Type B pancreatic cell (in vitro differentiated cells): ENCODE measurements at regions not wholly inside any gene's neighbourhood (a gene's known extent, or its start where the extent isn't known, plus 50 kb on each side); places are given as distances from the start of the nearest gene placed in this dataset.

ENCODE experiments used
- DNase-seq: peaks from one replicate; pipeline ENCODE4 v3.0.0; 2021; ENCODE audit warnings: mixed read lengths; ENCODE audit not compliant: unreplicated experiment; ENCODE audit errors: extremely low spot score
- H3K27ac Mint-ChIP-seq: 2 replicates; pipeline ENCODE4 v1.8.0; 2021; ENCODE audit warnings: mild to moderate bottlenecking, mixed read lengths
- H3K27me3 Mint-ChIP-seq: 2 replicates; pipeline ENCODE4 v1.8.0; 2021; ENCODE audit warnings: mixed read lengths
- H3K36me3 Mint-ChIP-seq: 2 replicates; pipeline ENCODE4 v1.8.0; 2021; ENCODE audit warnings: mixed read lengths
- H3K4me1 Mint-ChIP-seq: one replicate; pipeline ENCODE4 v1.8.0; 2021; ENCODE audit warnings: mixed read lengths; ENCODE audit not compliant: unreplicated experiment
- H3K4me3 Mint-ChIP-seq: 2 replicates; pipeline ENCODE4 v1.8.0; 2021; ENCODE audit warnings: mild to moderate bottlenecking, mixed read lengths
- H3K9me3 Mint-ChIP-seq: 2 replicates; pipeline ENCODE4 v1.8.0; 2021; ENCODE audit warnings: mixed read lengths
- TF ChIP-seq, protein P1 (sequence below): fragments of 200-600 bp; sonication (generic); conservative IDR thresholded peaks from 2 replicates; pipeline ENCODE4 v1.5.0; 2021; ENCODE audit warnings: antibody characterized with exemption, mild to moderate bottlenecking

DNA sequence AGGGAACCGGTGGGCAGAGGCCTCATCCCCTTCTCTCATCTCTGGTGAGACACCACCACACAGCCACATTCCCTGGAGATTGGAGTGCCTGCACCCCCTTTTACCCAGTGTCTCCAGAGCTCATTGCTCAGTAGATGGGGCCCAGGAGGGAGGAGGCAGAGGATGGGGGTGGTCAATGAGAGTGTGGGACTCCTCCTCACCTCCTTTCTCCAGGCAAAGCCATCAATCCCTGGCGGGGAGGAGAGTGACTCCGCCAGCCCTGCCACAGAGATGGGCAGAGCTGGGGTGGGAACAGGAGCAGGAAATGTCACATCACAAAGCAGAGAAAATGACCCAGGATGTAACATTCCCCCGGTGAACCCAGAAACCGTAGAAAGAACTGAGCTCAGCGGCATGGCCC is 117.2 kb downstream of the MATN1 start:
- H3K27ac Mint-ChIP-seq, result no peak overlapping the region
- TF ChIP-seq, protein P1, sequence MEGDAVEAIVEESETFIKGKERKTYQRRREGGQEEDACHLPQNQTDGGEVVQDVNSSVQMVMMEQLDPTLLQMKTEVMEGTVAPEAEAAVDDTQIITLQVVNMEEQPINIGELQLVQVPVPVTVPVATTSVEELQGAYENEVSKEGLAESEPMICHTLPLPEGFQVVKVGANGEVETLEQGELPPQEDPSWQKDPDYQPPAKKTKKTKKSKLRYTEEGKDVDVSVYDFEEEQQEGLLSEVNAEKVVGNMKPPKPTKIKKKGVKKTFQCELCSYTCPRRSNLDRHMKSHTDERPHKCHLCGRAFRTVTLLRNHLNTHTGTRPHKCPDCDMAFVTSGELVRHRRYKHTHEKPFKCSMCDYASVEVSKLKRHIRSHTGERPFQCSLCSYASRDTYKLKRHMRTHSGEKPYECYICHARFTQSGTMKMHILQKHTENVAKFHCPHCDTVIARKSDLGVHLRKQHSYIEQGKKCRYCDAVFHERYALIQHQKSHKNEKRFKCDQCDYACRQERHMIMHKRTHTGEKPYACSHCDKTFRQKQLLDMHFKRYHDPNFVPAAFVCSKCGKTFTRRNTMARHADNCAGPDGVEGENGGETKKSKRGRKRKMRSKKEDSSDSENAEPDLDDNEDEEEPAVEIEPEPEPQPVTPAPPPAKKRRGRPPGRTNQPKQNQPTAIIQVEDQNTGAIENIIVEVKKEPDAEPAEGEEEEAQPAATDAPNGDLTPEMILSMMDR, result no peak
- DNase-seq, result no peak
- H3K36me3 Mint-ChIP-seq, result no peaks in the 10 kb centered on the region
- H3K4me1 Mint-ChIP-seq, result peaks cover 15% of the 10 kb centered on the region
- H3K9me3 Mint-ChIP-seq, result no peaks in the 10 kb centered on the region
- peaks cover 32% of the 10 kb centered on the region for H3K27me3 Mint-ChIP-seq
- no peak overlapping the region for H3K4me3 Mint-ChIP-seq

DNA sequence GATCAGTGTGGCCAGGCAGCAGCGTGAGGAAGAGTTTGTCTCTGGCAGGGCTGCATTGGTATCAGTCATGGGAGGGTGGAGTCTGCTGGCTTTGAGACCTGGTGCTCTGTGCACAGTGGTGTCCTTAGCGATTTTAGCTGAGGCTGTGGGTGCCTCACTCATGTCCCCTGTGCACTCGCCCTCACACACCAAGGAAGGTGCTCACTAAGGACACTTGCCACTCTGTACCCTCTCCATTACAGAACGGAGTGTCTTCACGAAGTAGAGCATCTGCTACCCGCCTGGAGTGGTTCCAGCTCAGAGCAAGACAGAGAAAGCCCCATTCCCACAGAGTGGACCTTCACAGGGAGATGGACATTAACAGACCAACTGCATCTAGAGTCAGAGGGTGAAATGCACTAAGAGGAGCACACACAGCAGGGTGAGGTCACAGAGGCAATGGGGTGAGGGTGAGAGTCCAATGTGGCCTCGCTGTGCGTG is 117.9 kb downstream of the MATN1 start:
- Mint-ChIP-seq H3K36me3 (no peaks in the 10 kb centered on the region), H3K27me3 (peaks cover 32% of the 10 kb centered on the region), H3K27ac (no peak overlapping the region), H3K4me1 (peaks cover 15% of the 10 kb centered on the region), H3K4me3 (no peak overlapping the region), H3K9me3 (no peaks in the 10 kb centered on the region)
- TF ChIP-seq, protein P1, result no peak
- DNase-seq, result no peak

DNA sequence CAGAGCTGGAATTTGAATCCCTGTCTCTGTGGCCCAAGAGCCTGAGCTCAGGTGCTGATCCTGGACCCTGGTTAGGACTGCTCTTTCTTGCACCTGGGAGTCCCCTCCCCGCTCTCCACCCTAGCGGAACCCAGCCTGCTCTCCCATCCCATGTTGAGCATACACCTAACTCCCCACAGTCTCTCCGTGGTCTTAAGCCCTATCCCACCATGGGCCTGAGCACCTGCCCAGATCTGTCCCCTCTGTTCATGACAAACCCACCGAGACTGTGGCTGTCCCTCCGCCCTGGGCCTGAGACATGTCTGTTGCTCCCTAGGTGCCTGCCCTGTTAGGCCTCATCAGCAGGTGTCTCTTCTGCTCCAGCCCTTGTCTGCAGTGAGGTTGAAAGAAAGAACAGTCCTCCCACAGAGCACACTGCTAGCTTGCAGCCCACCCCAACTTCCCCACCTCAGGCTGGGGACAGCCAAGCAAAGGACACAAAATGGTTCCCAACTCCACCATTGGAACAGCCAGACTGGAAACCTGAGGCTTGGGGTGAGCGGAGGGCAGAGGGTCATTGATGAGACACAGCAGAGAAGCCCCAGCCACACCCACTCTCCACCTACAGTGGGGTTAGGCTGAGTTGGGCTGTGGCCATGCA is 118.5 kb downstream of the MATN1 start:
- Mint-ChIP-seq H3K9me3 (no peaks in the 10 kb centered on the region), H3K27me3 (peaks cover 32% of the 10 kb centered on the region), H3K4me3 (no peak overlapping the region), H3K27ac (no peak overlapping the region), H3K4me1 (peaks cover 15% of the 10 kb centered on the region), H3K36me3 (no peaks in the 10 kb centered on the region)
- DNase-seq, result no peak
- TF ChIP-seq, protein P1, result no peak

DNA sequence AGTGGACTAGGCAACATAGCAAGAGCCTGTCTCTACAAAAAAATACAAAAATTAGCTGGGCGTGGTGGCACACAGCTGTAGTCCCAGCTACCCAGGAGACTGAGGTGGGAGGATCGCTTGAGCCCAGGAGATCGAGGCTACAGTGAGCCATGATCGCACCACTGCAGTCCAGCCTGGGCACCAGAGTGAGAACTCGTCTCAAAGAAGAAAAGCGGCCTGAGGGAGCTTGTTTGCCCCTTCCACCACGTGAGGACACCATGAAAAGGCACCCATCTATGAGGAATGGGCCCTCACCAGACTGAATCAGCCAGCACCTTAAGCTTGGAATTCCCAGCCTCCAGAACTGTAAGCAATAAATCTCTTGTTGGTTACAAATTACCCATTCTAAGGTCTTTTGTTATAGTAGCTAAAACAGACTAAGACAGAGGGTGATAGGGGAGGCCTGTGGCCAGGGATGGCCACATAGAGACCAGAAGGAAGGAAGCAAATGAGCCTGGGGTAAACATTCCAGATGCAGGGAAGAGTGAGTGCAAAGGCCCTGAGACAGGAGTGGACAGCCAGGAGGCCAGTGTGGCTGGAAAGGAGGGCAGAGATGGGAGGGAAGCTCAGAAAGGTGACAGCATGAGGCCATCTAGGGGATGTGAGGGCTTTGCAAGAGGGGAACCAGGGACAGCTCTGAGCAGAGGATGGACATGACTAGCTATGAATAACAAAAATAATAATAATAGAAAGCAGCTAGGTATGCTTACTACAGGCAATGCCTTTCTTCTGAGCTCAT is 120.1 kb downstream of the MATN1 start:
- no peak for DNase-seq
- Mint-ChIP-seq H3K27ac (no peak overlapping the region), H3K4me3 (no peak overlapping the region), H3K27me3 (peaks cover 20% of the 10 kb centered on the region), H3K4me1 (peaks cover 15% of the 10 kb centered on the region), H3K9me3 (no peaks in the 10 kb centered on the region), H3K36me3 (no peaks in the 10 kb centered on the region)
- TF ChIP-seq, protein P1, result no peak

DNA sequence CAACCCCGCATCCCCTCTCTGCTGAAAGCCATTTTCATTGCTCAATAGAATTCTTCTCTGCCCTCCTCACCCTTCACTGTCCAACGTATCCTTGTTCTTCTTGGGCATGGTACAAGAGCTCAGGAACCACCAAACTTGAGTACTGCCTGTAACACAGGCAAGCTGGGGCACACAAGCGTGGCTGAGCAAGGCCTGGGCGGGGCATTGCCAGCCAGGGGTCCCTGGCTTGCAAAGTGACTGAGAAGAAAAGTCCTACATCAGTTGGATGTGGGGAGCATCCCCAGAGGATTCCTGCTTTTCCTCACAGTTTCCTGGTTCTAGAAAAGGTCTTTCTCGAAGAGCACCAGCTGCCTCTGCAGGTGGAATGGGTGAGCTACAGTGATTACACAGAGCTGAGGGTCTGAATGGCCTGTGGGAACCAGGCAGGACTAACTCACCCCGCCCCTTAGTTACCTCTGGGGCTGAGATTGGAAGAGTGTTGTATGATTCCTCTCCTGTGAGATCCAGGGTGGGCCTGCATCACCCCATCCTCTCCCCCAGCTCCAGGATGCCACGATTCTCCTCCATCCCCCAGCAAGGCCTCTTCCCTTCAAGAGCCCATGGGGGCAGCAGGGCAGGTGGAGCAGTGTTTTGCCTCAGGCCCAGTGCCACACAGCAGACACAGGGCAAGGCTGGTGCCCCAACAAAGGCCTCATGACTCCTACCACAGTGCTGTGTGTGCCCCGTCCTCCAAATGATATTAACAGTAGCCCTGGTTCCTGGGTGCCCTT is 121.9 kb downstream of the MATN1 start:
- peaks cover 13% of the 10 kb centered on the region for H3K27me3 Mint-ChIP-seq
- H3K4me1 Mint-ChIP-seq, result peaks cover 3% of the 10 kb centered on the region
- H3K27ac Mint-ChIP-seq, result no peak overlapping the region
- no peak for DNase-seq
- no peak overlapping the region for H3K4me3 Mint-ChIP-seq
- H3K9me3 Mint-ChIP-seq, result no peaks in the 10 kb centered on the region
- TF ChIP-seq, protein P1, result no peak
- no peaks in the 10 kb centered on the region for H3K36me3 Mint-ChIP-seq
